SK-N-SH (cell line): ENCODE measurements at regions not wholly inside any gene's neighbourhood (a gene's known extent, or its start where the extent isn't known, plus 50 kb on each side); places are given as distances from the start of the nearest gene placed in this dataset.
"Not testable (repeated sequence)": the region's sequence is repeated elsewhere in the genome, so short reads cannot be mapped to it uniquely, and the experiment has no call there.

Experiments used
- MAX ChIP-seq: IDR thresholded peaks from 2 replicates; pipeline ENCODE4 v1.4.0; 2012; ENCODE audit warnings: low read depth
- SIN3A ChIP-seq: IDR thresholded peaks from 2 replicates; pipeline ENCODE4 v1.6.1; 2012; ENCODE audit warnings: low read depth, mild to moderate bottlenecking, low read length, moderate library complexity, borderline replicate concordance
- YY1 ChIP-seq: IDR thresholded peaks from 2 replicates; pipeline ENCODE4 v1.4.0; 2012; ENCODE audit warnings: low read depth, mild to moderate bottlenecking

- TF ChIP-seq MAX, YY1, SIN3A: not testable (repeated sequence)
Measured at GRCh38 chr12:23285764-23286530, 661.0 kb downstream of the ETNK1 start.
